HCT116 (cell line): ENCODE measurements at regions not wholly inside any gene's neighbourhood (a gene's known extent, or its start where the extent isn't known, plus 50 kb on each side); places are given as distances from the start of the nearest gene placed in this dataset.

ENCODE experiments used
- ATAC-seq: fragments of 200-7000 bp; cut with Tn5 transposase; 2 replicates; pipeline ENCODE4 v1.9.1; 2020; ENCODE audit warnings: mild to moderate bottlenecking, moderate library complexity
- BruUV-seq: library from RNA; stranded (reverse); fragments of 400-500 nt; replicated peaks from 2 replicates; lab custom pipeline; 2021; lab: Mats Ljungman, UMichigan
- CTCF ChIA-PET: fragments of 300-600 bp; sonication (Branson Sonifier 250); formaldehyde crosslinking; loops from one replicate; lab custom pipeline; 2021; ENCODE audit warnings: antibody characterized with exemption; lab: Charles Lee
- POLR2A ChIA-PET: fragments of 300-600, 350-600 bp; sonication (Branson Sonifier 250); formaldehyde crosslinking; loops from one replicate; lab custom pipeline; 2021; ENCODE audit warnings: antibody characterized with exemption; lab: Charles Lee
- RAD21 ChIA-PET, 2 experiments: fragments of 300-600 bp; sonication (Branson Sonifier 250); formaldehyde crosslinking; loops; one replicate each; lab custom pipeline; 2023; ENCODE audit warnings: low total read pairs in 2 of 2; ENCODE audit not compliant: uncharacterized antibody in 2 of 2, unreplicated experiment in 2 of 2, low non-redundant PET in 1 of 2; lab: Charles Lee
- DNase-seq: peaks from one replicate; pipeline ENCODE4 v3.0.0-alpha.2; 2010; ENCODE audit warnings: low read depth, low spot score
- H2AFZ ChIP-seq: fragments of 200-600 bp; shearing (Covaris generic), sonication (generic); 2 replicates; pipeline ENCODE4 v1.6.1; 2017; ENCODE audit warnings: low read depth, mixed run types, mixed read lengths, antibody characterized with exemption, low read length; ENCODE audit not compliant: poor library complexity, severe bottlenecking
- H3K27ac ChIP-seq: 2 replicates; pipeline ENCODE4 v1.5.1; 2012; ENCODE audit warnings: low read depth, low read length
- H3K27me3 ChIP-seq: fragments of 200-600 bp; sonication (generic); 2 replicates; pipeline ENCODE4 v1.6.1; 2016; ENCODE audit warnings: mixed run types, low read length, mixed read lengths; ENCODE audit not compliant: insufficient read depth
- H3K36me3 ChIP-seq, 2 experiments: fragments of 200-500 bp in 1 of 2; fragments of 200-600 bp in 1 of 2; sonication (Bioruptor generic) in 1 of 2; sonication (generic) in 1 of 2; 2 replicates each; pipeline versions ENCODE4 v1.5.1 to v1.6.1; 2014 to 2016; ENCODE audit warnings: low read length in 2 of 2, inconsistent platforms in 1 of 2, mixed read lengths in 1 of 2, mixed run types in 1 of 2; ENCODE audit not compliant: insufficient read depth in 2 of 2, control insufficient read depth in 1 of 2
- H3K4me1 ChIP-seq, 2 experiments: fragments of 200-600 bp in 1 of 2; sonication (generic) in 1 of 2; 2 replicates each; pipeline versions ENCODE4 v1.5.1 to v1.6.1; 2012 to 2017; ENCODE audit warnings: low read length in 2 of 2, inconsistent platforms in 1 of 2, mild to moderate bottlenecking in 1 of 2, mixed read lengths in 1 of 2, mixed run types in 1 of 2, moderate library complexity in 1 of 2; ENCODE audit not compliant: insufficient read depth in 2 of 2, control insufficient read depth in 1 of 2
- H3K4me2 ChIP-seq: fragments of 200-600 bp; sonication (generic); 2 replicates; pipeline ENCODE4 v1.6.1; 2017; ENCODE audit warnings: mixed run types, low read length, mixed read lengths
- H3K4me3 ChIP-seq, 2 experiments: fragments of 200-600 bp in 1 of 2; sonication (generic) in 1 of 2; replicated peaks in 1 of 2; 2 replicates each; pipeline ENCODE4 v1.5.1; 2011 to 2016; ENCODE audit warnings: low read length in 2 of 2, control low read depth in 1 of 2, low read depth in 1 of 2, mild to moderate bottlenecking in 1 of 2, mixed read lengths in 1 of 2, mixed run types in 1 of 2
- H3K79me2 ChIP-seq: fragments of 200-600 bp; sonication (generic); 2 replicates; pipeline ENCODE4 v1.6.1; 2017; ENCODE audit warnings: mild to moderate bottlenecking, mixed run types, low read length, moderate library complexity, mixed read lengths; ENCODE audit not compliant: insufficient read depth
- H3K9ac ChIP-seq: fragments of 200-600 bp; sonication (generic); 2 replicates; pipeline ENCODE4 v1.6.1; 2016; ENCODE audit warnings: low read length, mixed read lengths
- H3K9me2 ChIP-seq: fragments of 200-600 bp; sonication (generic), shearing (Covaris generic); 2 replicates; pipeline ENCODE4 v1.6.1; 2017; ENCODE audit warnings: mixed run types, mild to moderate bottlenecking, moderate library complexity; ENCODE audit not compliant: insufficient read depth
- H3K9me3 ChIP-seq, 2 experiments: fragments of 200-500 bp in 1 of 2; fragments of 200-600 bp in 1 of 2; sonication (Bioruptor generic) in 1 of 2; sonication (generic) in 1 of 2; 2 replicates each; pipeline ENCODE4 v1.6.1; 2014 to 2017; ENCODE audit warnings: low read length in 2 of 2, mixed read lengths in 2 of 2, inconsistent platforms in 1 of 2, low read depth in 1 of 2, mild to moderate bottlenecking in 1 of 2, mixed run types in 1 of 2, moderate library complexity in 1 of 2; ENCODE audit not compliant: control insufficient read depth in 1 of 2, insufficient read depth in 1 of 2
- H4K20me1 ChIP-seq: fragments of 200-600 bp; sonication (generic), shearing (Covaris generic); 2 replicates; pipeline ENCODE4 v1.6.1; 2017; ENCODE audit warnings: mixed run types, mild to moderate bottlenecking, moderate library complexity; ENCODE audit not compliant: insufficient read depth
- CBX3 ChIP-seq: IDR thresholded peaks from 2 replicates; pipeline ENCODE4 v1.6.1; 2012; ENCODE audit warnings: low read depth
- CEBPB ChIP-seq: IDR thresholded peaks from 2 replicates; pipeline ENCODE4 v1.6.1; 2012; ENCODE audit warnings: low read depth
- ELF1 ChIP-seq: IDR thresholded peaks from 2 replicates; pipeline ENCODE4 v1.6.1; 2012; ENCODE audit warnings: low read depth, borderline replicate concordance
- EZH2 ChIP-seq: fragments of 200-600 bp; sonication (generic); IDR thresholded peaks from 2 replicates; pipeline ENCODE4 v1.6.1; 2017; ENCODE audit warnings: antibody characterized with exemption, mixed run types
- EZH2phosphoT487 ChIP-seq: fragments of 200-600 bp; IDR thresholded peaks from 2 replicates; pipeline ENCODE4 v1.6.1; 2018; ENCODE audit warnings: antibody characterized with exemption, borderline replicate concordance
- JUND ChIP-seq: IDR thresholded peaks from 2 replicates; pipeline ENCODE4 v1.6.1; 2012
- POLR2AphosphoS5 ChIP-seq: IDR thresholded peaks from 2 replicates; pipeline ENCODE4 v1.6.1; 2011; ENCODE audit warnings: mild to moderate bottlenecking, low read depth, low read length, moderate library complexity
- RAD21 ChIP-seq: IDR thresholded peaks from 2 replicates; pipeline ENCODE4 v1.6.1; 2012; ENCODE audit warnings: low read depth, mild to moderate bottlenecking
- SIN3A ChIP-seq: IDR thresholded peaks from 2 replicates; pipeline ENCODE4 v1.6.1; 2012; ENCODE audit warnings: low read depth
- SRF ChIP-seq: IDR thresholded peaks from 2 replicates; pipeline ENCODE4 v1.6.1; 2012; ENCODE audit warnings: low read depth
- TCF7L2 ChIP-seq: IDR thresholded peaks from 2 replicates; pipeline ENCODE4 v1.7.0; 2011; ENCODE audit warnings: borderline replicate concordance, inconsistent platforms; ENCODE audit not compliant: insufficient read depth, insufficient read length; ENCODE audit errors: extremely low read depth
- YY1 ChIP-seq: IDR thresholded peaks from 2 replicates; pipeline ENCODE4 v1.6.1; 2011; ENCODE audit warnings: low read length, low read depth, moderate library complexity, mild to moderate bottlenecking; ENCODE audit not compliant: insufficient replicate concordance; ENCODE audit errors: extremely low read depth
- intact Hi-C: fragments of 100-400 bp; cut with micrococcal nuclease; formaldehyde crosslinking; loops from 2 replicates; pipeline ENCODE4 v1.10.0; 2022
- TF ChIP-seq, protein P1 (sequence below): IDR thresholded peaks from 2 replicates; pipeline ENCODE4 v1.6.1; 2012
- TF ChIP-seq, protein P2 (sequence below): IDR thresholded peaks from 2 replicates; pipeline ENCODE4 v1.6.1; 2012
- TF ChIP-seq, protein P3 (sequence below): IDR thresholded peaks from 2 replicates; pipeline ENCODE4 v1.6.1; 2011; ENCODE audit warnings: mild to moderate bottlenecking, low read length, moderate library complexity; ENCODE audit not compliant: insufficient replicate concordance; ENCODE audit errors: extremely low read depth

DNA sequence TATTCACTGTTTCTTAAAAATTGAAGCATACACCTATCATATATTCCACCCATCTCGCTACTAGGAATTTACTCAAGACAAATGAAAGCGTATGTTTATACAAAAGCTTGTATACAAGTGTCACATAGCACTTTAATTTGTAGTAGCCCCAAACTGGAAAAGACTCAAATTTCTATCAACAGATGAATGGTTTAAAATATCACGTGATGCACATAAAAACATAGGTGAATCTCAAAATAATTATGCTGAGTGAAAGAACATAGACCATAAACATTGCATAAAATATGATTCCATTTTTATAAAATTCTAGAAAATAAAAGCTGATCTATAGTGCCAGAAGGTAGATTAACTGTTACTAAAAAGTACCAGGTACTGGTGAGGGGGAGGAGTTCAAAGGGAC, 392.9 kb upstream of the LRATD1 start:
- no peak for TF ChIP-seq JUND
- Histone ChIP-seq H3K27ac (no peak overlapping the region), H3K79me2 (no peaks in the 10 kb centered on the region), H3K4me3 (no peak overlapping the region), H3K9me2 (no peaks in the 10 kb centered on the region), H3K9ac (no peak overlapping the region), H4K20me1 (no peaks in the 10 kb centered on the region), H3K4me1 (no peaks in the 10 kb centered on the region), H3K27me3 (no peaks in the 10 kb centered on the region), H3K4me2 (no peak overlapping the region), H3K36me3 (no peaks in the 10 kb centered on the region), H2AFZ (no peak overlapping the region), H3K9me3 (peaks cover 10% of the 10 kb centered on the region in 2 experiments; a peak in 2 of 4 replicates)
- no TSS peak for BruUV-seq
- intact Hi-C loops = no loop called here
- ATAC-seq (no peak), DNase-seq (no peak)
- ChIA-PET POLR2A (no interaction called here), RAD21 (no interaction called here), CTCF (no interaction called here)

DNA sequence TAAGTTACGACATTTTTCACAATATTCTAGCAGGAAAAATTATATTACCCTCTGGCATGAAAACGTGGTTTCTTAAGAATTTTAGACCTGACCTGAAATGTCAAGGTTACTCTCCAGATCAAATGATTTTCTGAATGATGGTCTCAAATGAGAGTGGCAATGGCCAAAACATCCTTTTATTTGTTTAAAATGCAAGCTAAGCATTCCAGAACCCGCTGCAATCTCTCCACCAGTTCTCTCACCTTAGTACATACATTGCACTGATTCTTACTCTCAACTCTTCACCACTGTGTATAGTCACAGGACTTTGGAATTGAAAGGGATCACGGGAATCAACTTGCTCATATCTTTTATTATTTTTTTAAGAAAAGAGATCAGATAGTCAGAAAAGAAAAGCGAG, 391.6 kb upstream of the LRATD1 start:
- intact Hi-C loops = no loop called here
- Histone ChIP-seq H3K9me2 (no peaks in the 10 kb centered on the region), H3K4me2 (no peak overlapping the region), H3K4me1 (no peaks in the 10 kb centered on the region), H3K27me3 (no peaks in the 10 kb centered on the region), H3K9me3 (peaks cover 11 to 13% of the 10 kb centered on the region in 2 experiments; a peak in 2 of 4 replicates), H3K36me3 (no peaks in the 10 kb centered on the region), H2AFZ (no peak overlapping the region), H3K9ac (no peak overlapping the region), H3K27ac (no peak overlapping the region), H3K79me2 (no peaks in the 10 kb centered on the region), H4K20me1 (no peaks in the 10 kb centered on the region), H3K4me3 (no peak overlapping the region)
- DNase-seq (no peak), ATAC-seq (no peak)
- RAD21 ChIA-PET = no interaction called here
- TF ChIP-seq, protein P1, sequence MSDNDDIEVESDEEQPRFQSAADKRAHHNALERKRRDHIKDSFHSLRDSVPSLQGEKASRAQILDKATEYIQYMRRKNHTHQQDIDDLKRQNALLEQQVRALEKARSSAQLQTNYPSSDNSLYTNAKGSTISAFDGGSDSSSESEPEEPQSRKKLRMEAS = no peak
- TF ChIP-seq EZH2phosphoT487 = no peak
- TF ChIP-seq TCF7L2 = no peak
- no peak for TF ChIP-seq JUND
- TF ChIP-seq CBX3 = no peak
- no peak for TF ChIP-seq CEBPB
- TF ChIP-seq POLR2AphosphoS5 = no peak
- TF ChIP-seq SRF = no peak
- no peak for TF ChIP-seq ELF1
- TF ChIP-seq, protein P2, sequence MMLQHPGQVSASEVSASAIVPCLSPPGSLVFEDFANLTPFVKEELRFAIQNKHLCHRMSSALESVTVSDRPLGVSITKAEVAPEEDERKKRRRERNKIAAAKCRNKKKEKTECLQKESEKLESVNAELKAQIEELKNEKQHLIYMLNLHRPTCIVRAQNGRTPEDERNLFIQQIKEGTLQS = no peak
- no peak for TF ChIP-seq EZH2
- TF ChIP-seq, protein P3, sequence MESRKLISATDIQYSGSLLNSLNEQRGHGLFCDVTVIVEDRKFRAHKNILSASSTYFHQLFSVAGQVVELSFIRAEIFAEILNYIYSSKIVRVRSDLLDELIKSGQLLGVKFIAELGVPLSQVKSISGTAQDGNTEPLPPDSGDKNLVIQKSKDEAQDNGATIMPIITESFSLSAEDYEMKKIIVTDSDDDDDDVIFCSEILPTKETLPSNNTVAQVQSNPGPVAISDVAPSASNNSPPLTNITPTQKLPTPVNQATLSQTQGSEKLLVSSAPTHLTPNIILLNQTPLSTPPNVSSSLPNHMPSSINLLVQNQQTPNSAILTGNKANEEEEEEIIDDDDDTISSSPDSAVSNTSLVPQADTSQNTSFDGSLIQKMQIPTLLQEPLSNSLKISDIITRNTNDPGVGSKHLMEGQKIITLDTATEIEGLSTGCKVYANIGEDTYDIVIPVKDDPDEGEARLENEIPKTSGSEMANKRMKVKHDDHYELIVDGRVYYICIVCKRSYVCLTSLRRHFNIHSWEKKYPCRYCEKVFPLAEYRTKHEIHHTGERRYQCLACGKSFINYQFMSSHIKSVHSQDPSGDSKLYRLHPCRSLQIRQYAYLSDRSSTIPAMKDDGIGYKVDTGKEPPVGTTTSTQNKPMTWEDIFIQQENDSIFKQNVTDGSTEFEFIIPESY = no peak
- TF ChIP-seq YY1 = no peak
- TF ChIP-seq RAD21 = no peak
- TF ChIP-seq SIN3A = no peak
- BruUV-seq = no TSS peak
- CTCF ChIA-PET = no interaction called here
- POLR2A ChIA-PET = no interaction called here
